22Rv1 (cell line): ENCODE measurements at regions not wholly inside any gene's neighbourhood (a gene's known extent, or its start where the extent isn't known, plus 50 kb on each side); places are given as distances from the start of the nearest gene placed in this dataset.

ENCODE experiments used
- H3K27ac ChIP-seq: fragments of 450-650 bp; 2 replicates; pipeline ENCODE4 v1.5.1; 2017
- CTCF ChIP-seq: fragments of 450-650 bp; IDR thresholded peaks from 2 replicates; pipeline ENCODE4 v1.5.1; 2017; ENCODE audit warnings: mild to moderate bottlenecking
- ZFX ChIP-seq: fragments of 450-650 bp; IDR thresholded peaks from 2 replicates; pipeline ENCODE4 v1.6.1; 2017; ENCODE audit warnings: antibody characterized with exemption, borderline replicate concordance

DNA sequence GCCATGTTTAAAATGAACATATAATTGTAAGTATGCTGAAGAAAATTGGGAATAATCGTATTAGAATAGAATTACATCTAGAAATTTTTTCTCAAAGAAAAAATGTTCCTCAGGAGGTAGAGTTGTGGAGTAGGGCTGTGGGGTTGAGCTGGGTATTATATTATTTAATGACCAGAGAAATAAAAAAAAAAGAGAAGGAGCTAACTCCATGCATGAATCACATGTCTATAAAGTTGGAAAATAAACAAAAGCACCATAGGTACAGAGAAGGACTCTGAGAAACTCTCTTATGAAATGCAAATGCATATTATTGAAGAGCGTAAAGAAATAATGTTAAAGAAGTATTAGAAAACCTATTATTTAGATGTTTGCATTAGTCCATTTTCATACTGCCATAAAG, 405.5 kb downstream of the EFNB2 start:
- TF ChIP-seq CTCF (no peak), ZFX (no peak)
- no peak overlapping the region for H3K27ac ChIP-seq

- H3K27ac ChIP-seq = no peak overlapping the region
- TF ChIP-seq ZFX (no peak), CTCF (no peak)
Observed at GRCh38 chr13:106129273-106129672, 406.2 kb downstream of the EFNB2 start.

DNA sequence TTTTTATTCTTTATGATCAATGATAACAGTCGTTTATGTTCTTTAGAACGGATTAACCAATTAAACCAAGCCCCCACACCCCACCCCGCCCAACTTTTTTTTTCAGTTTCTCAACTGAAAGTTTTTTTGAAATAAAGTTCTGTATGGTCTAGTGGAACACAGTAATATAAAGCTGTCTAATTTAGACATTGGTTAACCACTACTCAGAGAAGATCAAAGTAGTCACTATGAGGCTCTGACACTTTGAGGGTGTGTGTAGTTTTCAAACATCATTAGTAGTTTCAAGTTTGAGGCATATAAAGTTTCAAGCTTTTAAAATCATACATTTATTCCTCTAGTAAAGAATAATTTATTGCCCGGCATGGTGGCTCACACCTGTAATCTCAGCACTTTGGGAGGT, 413.2 kb downstream of the EFNB2 start:
- no peak overlapping the region for H3K27ac ChIP-seq
- TF ChIP-seq ZFX (no peak), CTCF (no peak)

GRCh38 chr13:106121173-106121754, 414.2 kb downstream of the EFNB2 start:
- H3K27ac ChIP-seq = no peak overlapping the region
- TF ChIP-seq CTCF (no peak), ZFX (no peak)

- TF ChIP-seq CTCF (no peak), ZFX (no peak)
- no peak overlapping the region for H3K27ac ChIP-seq
Observed at GRCh38 chr13:106118996-106119395, 416.5 kb downstream of the EFNB2 start.

DNA sequence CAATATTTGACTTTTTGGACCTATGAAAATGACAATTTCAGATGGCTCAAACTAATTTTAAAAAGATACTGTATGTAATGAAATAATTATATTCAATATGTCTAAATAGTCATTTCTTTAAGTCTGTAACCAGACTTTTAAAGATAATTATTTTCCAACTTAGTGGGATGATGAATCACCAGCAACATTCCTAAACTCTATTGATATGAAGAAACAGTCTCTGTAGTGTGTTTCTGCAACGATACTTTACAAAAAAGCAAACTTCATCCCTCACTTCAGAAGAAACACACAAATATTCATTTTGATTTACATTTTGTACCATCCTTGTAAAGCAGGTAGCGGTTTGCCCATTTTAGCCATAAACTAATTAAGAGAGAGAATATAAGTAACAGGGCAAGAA, 417.4 kb downstream of the EFNB2 start:
- TF ChIP-seq ZFX (no peak), CTCF (no peak)
- H3K27ac ChIP-seq = no peak overlapping the region

DNA sequence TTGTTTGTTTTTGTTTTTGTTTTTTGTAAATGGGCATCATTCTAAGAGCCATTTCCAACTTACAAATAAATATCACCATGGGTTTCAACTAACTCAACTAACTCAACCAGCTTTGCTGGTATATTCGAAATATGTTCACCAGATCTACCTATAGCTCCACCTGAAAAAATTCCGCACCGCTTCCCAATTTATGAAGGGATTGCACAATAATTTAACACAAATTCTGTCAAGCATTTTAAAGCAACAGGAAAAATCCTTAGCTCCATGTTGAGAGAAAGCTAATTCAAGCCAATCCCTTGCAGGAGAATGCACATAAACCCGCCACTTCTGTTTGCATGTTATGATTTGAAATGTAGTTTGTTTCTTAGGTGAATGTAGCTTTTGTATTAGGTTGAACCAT, 417.8 kb downstream of the EFNB2 start:
- TF ChIP-seq CTCF (no peak), ZFX (no peak)

More for the DNA sequence above, 417.8 kb downstream of the EFNB2 start:
- H3K27ac ChIP-seq = no peak overlapping the region
